ENCODE measurements at regions not wholly inside any gene's neighbourhood (a gene's known extent, or its start where the extent isn't known, plus 50 kb on each side); places are given as distances from the start of the nearest gene placed in this dataset.

GRCh38 chr3:923161-923910 lies 169.5 kb upstream of the CNTN6 start (continued):
- TF ChIP-seq SIN3A (conservative IDR thresholded peaks at IDR 0.05 in 1 of 2, IDR thresholded peaks at IDR 0.05 in 1 of 2; ENCODE audit: low read depth in 1 of 2, low read length in 2 of 2) (no peak), POLR2AphosphoS5 (IDR thresholded peaks at IDR 0.05; ENCODE audit: low read depth, low read length) (no peak)

All from H1 (cell line).